Epithelial cell of esophagus (primary cell): ENCODE measurements at regions not wholly inside any gene's neighbourhood (a gene's known extent, or its start where the extent isn't known, plus 50 kb on each side); places are given as distances from the start of the nearest gene placed in this dataset.

Source experiments
- DNase-seq: peaks from one replicate; pipeline ENCODE4 v3.0.0; 2010; ENCODE audit warnings: low read depth
- H3K4me3 ChIP-seq: 2 replicates; pipeline ENCODE4 v1.5.1; 2011; ENCODE audit warnings: mild to moderate bottlenecking, low read length, control low read depth
- CTCF ChIP-seq: IDR thresholded peaks from 2 replicates; pipeline ENCODE4 v1.5.1; 2011; ENCODE audit warnings: low read depth, mild to moderate bottlenecking, low read length, control low read depth, inconsistent platforms; ENCODE audit not compliant: insufficient read depth; ENCODE audit errors: missing control alignments

GRCh38 chr6:105799056-105799455 lies 287.1 kb upstream of the PRDM1 start:
- no peak overlapping the region for H3K4me3 ChIP-seq
- no peak for DNase-seq
- TF ChIP-seq CTCF, result no peak

GRCh38 chr6:105797983-105798453 lies 288.1 kb upstream of the PRDM1 start:
- DNase-seq, result no peak
- no peak for TF ChIP-seq CTCF
- no peak overlapping the region for H3K4me3 ChIP-seq

- peak; percentile 62 for DNase-seq
- no peak overlapping the region for H3K4me3 ChIP-seq
- no peak for TF ChIP-seq CTCF
These were observed 288.7 kb upstream of the PRDM1 start for GRCh38 chr6:105797286-105797979.

- peak; percentile 60 for DNase-seq
- H3K4me3 ChIP-seq, result no peak overlapping the region
- TF ChIP-seq CTCF, result no peak
These were observed 290.1 kb upstream of the PRDM1 start for GRCh38 chr6:105795913-105796517.

GRCh38 chr6:105795366-105795765 lies 290.8 kb upstream of the PRDM1 start:
- no peak for TF ChIP-seq CTCF
- H3K4me3 ChIP-seq, result no peak overlapping the region
- no peak for DNase-seq

- no peak for DNase-seq
- H3K4me3 ChIP-seq, result no peak overlapping the region
- TF ChIP-seq CTCF, result no peak
These were observed 291.3 kb upstream of the PRDM1 start for GRCh38 chr6:105794870-105795269.

GRCh38 chr6:105794239-105794638 lies 291.9 kb upstream of the PRDM1 start:
- DNase-seq, result peak; percentile 36
- no peak overlapping the region for H3K4me3 ChIP-seq
- no peak for TF ChIP-seq CTCF
